H1 (cell line): ENCODE measurements at regions not wholly inside any gene's neighbourhood (a gene's known extent, or its start where the extent isn't known, plus 50 kb on each side); places are given as distances from the start of the nearest gene placed in this dataset.

Experiments used
- BCL11A ChIP-seq, 2 experiments: IDR thresholded peaks; one replicate each; pipeline ENCODE4 v1.6.1; 2011; ENCODE audit warnings: low read depth in 2 of 2, low read length in 2 of 2, mild to moderate bottlenecking in 2 of 2
- GTF2F1 ChIP-seq: IDR thresholded peaks from 2 replicates; pipeline ENCODE4 v1.6.1; 2012; ENCODE audit warnings: low read depth, low read length, improper control_type of control experiment, borderline replicate concordance
- SUZ12 ChIP-seq: fragments of 200-600 bp; sonication (generic); IDR thresholded peaks from 2 replicates; pipeline ENCODE4 v1.6.1; 2012; ENCODE audit warnings: mild to moderate bottlenecking, inconsistent platforms, low read length, moderate library complexity, mixed read lengths

DNA sequence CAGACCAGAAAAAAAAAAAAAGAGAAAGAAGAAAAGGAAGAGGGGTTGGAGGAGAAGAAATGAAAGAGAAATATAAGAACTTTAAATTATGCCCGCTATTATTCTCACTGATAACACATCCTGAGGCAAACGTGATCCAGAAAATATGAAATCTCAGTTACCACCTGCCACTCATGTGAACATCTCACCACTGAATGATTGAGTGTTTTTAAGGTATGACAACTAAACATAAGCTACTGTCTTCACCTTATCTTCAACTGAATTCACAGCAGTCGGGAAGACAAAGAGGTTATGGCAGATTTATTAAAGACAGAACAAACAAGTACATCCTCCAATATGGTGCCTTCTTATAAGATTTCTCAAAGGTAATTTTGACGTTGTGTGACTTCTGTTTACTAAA lies 327.9 kb downstream of the TMEM161B start (continued):
- TF ChIP-seq GTF2F1 (no peak), SUZ12 (no peak), BCL11A (IDR thresholded peaks at IDR 0.05; ENCODE audit: low read depth in 2 of 2, low read length in 2 of 2) (no peak)
